Thyroid gland (tissue), 4 donors: ENCODE measurements at regions not wholly inside any gene's neighbourhood (a gene's known extent, or its start where the extent isn't known, plus 50 kb on each side); places are given as distances from the start of the nearest gene placed in this dataset.
A peak's percentile ranks its signal among the peaks of the same experiment; 100 is the strongest.
"Not testable (repeated sequence)": the region's sequence is repeated elsewhere in the genome, so short reads cannot be mapped to it uniquely, and the experiment has no call there.

ENCODE experiments used
- DNase-seq, 2 donors: peaks; one replicate each; pipeline ENCODE4 v3.0.0-alpha.2; 2019
- H3K27ac ChIP-seq, 3 donors: fragments of 200-600 bp; sonication (generic); 1 replicate in 2 of 3; 2 replicates in 1 of 3; pipeline ENCODE4 v1.5.1; 2016 to 2019; ENCODE audit warnings: mild to moderate bottlenecking in 1 of 3, moderate library complexity in 1 of 3
- H3K27me3 ChIP-seq: fragments of 200-600 bp; sonication (generic); one replicate; pipeline ENCODE4 v1.5.1; 2019
- H3K36me3 ChIP-seq, 2 donors: fragments of 200-600 bp; sonication (generic); one replicate each; pipeline ENCODE4 v1.5.1; 2016 to 2019
- H3K4me1 ChIP-seq, 2 donors: fragments of 200-600 bp; sonication (generic); one replicate each; pipeline ENCODE4 v1.5.1; 2017 to 2019
- H3K4me3 ChIP-seq, 3 donors: fragments of 200-600 bp; sonication (generic); replicated peaks in 1 of 3; 1 replicate in 2 of 3; 2 replicates in 1 of 3; pipeline ENCODE4 v1.5.1; 2016; ENCODE audit warnings: mild to moderate bottlenecking in 1 of 3
- H3K9me3 ChIP-seq: fragments of 200-600 bp; sonication (generic); one replicate; pipeline ENCODE4 v1.5.1; 2017
- POLR2A ChIP-seq, 2 donors: fragments of 450-650 bp; IDR thresholded peaks; one replicate each; pipeline ENCODE4 v1.6.1; 2017; ENCODE audit warnings: antibody characterized with exemption in 2 of 2, mild to moderate bottlenecking in 2 of 2, moderate library complexity in 1 of 2
- WGBS, 2 donors: methylation state at CpG; one replicate each; pipeline ENCODE4 v1.1.5; 2017; 5-methylcytosine and 5-hydroxymethylcytosine counted together
- intact Hi-C: fragments of 100-400 bp; cut with DNase I; formaldehyde crosslinking; loops from one replicate; pipeline ENCODE4 v1.15.1; 2023
- TF ChIP-seq, protein P1 (sequence below), 6 experiments: fragments of 200-600 bp in 3 of 6; fragments of 450-650 bp in 3 of 6; sonication (generic) in 3 of 6; IDR thresholded peaks; one replicate each; pipeline ENCODE4 v1.5.1; 2016 to 2019; ENCODE audit warnings: antibody characterized with exemption in 6 of 6, mild to moderate bottlenecking in 2 of 6, inconsistent platforms in 1 of 6, moderate library complexity in 1 of 6

DNA sequence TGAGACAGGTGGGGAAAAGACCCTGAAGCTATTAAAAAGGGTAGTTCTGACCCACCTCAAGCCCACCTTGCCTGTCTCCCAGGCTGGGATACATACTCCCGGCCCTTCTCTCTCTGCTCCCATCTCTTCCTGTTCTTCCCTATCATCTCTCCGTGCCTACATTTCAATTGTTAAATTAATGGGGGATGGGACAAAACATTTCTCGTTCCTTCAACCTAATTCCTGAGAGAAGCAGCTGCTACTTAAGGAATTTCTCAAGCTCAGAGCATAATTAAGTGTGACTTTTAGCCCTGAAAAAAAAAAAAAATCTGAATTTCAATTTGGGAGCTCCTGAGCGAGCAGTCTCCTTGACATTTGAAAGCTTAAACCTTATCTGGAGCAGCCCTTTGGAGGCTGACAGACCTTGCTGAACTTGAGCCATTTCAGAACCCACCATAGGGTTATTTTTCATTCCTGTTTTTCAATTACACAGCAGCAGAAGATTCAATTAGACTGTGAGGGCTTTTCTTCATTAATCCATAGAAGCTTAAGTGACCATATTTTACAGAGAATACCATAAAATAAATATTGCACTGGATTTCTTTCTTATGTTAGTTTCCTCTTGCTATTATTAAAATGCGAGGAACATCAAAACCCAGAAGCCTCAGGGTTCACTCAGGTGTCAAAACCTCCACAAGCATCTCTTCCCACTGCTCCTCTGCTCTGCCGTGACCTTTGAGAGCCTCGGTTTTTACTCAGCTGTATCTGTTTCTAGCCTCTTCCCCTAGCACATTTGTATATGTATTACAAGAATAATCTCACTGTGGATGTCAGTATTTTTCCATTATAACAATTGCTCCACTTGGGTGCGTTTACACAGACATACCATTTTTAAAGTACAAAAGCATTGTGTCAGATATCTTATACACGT lies 125.7 kb downstream of the B3GNT2 start:
- WGBS, 2 donors = 59% methylated on average over 9 of the region's 9 CpGs
- Histone ChIP-seq H3K4me1 (peaks cover 13 to 23% of the 10 kb centered on the region in 2 donors), H3K9me3 (no peaks in the 10 kb centered on the region), H3K27ac (peak overlapping the region; percentile 47 to 54 (median 52)), H3K36me3 (no peaks in the 10 kb centered on the region), H3K27me3 (no peaks in the 10 kb centered on the region), H3K4me3 (no peak overlapping the region)
- TF ChIP-seq, protein P1, sequence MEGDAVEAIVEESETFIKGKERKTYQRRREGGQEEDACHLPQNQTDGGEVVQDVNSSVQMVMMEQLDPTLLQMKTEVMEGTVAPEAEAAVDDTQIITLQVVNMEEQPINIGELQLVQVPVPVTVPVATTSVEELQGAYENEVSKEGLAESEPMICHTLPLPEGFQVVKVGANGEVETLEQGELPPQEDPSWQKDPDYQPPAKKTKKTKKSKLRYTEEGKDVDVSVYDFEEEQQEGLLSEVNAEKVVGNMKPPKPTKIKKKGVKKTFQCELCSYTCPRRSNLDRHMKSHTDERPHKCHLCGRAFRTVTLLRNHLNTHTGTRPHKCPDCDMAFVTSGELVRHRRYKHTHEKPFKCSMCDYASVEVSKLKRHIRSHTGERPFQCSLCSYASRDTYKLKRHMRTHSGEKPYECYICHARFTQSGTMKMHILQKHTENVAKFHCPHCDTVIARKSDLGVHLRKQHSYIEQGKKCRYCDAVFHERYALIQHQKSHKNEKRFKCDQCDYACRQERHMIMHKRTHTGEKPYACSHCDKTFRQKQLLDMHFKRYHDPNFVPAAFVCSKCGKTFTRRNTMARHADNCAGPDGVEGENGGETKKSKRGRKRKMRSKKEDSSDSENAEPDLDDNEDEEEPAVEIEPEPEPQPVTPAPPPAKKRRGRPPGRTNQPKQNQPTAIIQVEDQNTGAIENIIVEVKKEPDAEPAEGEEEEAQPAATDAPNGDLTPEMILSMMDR (IDR thresholded peaks at IDR 0.05) = no peak
- TF ChIP-seq POLR2A (IDR thresholded peaks at IDR 0.05) = no peak
- no peak for DNase-seq
- intact Hi-C loops = no loop called here

DNA sequence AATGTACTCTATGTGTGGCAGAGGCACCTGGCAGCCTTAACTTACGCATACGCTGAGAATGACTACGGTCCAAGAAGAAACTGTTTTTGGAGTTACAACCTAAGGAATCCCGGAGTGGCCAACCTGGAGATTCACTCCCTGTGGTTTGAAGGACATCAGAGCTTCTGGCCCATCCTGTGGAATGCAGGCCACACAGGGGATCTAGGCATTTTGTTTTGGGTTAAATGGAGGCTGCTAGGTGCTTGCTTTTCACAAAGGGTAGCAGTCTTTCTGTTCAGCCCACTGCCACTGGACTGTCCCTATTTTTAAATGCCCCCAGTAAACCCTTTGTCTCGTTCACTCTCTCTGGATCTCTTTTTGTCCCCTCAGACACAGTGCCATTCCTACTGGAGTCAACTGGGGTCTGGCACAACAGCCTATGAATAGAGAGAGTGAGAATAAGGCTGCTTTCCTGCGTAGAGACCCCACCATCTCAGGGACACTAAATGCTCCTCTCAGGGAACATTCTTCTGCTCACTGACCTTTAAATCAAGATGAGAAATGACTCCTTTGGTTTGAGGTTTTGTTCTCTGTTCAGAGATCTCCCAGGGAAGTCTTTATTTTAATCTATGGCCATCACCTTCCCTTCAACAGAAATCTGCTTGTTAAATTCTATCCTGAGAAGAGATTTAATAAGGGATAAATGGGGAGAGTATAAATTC lies 124.9 kb downstream of the B3GNT2 start:
- Histone ChIP-seq H3K4me3 (no peak overlapping the region), H3K27ac (peak overlapping the region; percentile 47 to 54 (median 52)), H3K36me3 (no peaks in the 10 kb centered on the region), H3K4me1 (peaks cover 13 to 23% of the 10 kb centered on the region in 2 donors), H3K9me3 (no peaks in the 10 kb centered on the region), H3K27me3 (no peaks in the 10 kb centered on the region)
- TF ChIP-seq, protein P1 (IDR thresholded peaks at IDR 0.05) = no peak
- no peak for TF ChIP-seq POLR2A (IDR thresholded peaks at IDR 0.05)
- WGBS, 2 donors = 89% methylated on average over 6 of the region's 6 CpGs
- intact Hi-C loops = no loop called here
- DNase-seq = no peak

DNA sequence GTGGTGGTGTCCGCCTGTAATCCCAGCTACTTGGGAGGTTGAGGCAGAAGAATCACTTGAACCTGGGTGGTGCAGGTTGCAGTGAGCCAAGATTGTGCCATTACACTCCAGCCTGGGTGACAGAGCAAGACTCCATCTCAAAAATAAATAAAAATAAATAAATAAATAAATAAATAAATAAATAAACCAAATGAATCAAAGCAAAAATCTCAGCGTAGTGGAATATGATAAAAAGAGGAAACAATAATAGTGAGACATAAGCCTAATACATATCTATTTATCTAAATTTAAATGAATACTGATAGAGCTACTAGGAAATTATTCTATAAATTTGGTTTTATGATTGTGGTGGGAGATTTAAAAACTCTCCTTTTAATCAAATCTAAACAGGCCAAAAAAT lies 124.2 kb downstream of the B3GNT2 start:
- H3K27me3 ChIP-seq, H3K4me3 ChIP-seq, intact Hi-C loops, H3K9me3 ChIP-seq, DNase-seq, H3K36me3 ChIP-seq: not testable (repeated sequence)
- WGBS, 2 donors = 95 to 98% methylated on average over 2 of the region's 2 CpGs
- Histone ChIP-seq H3K27ac (peak overlapping the region in 2 of 3 donors; percentile 71 to 83), H3K4me1 (peaks cover 13 to 23% of the 10 kb centered on the region in 2 donors)

DNA sequence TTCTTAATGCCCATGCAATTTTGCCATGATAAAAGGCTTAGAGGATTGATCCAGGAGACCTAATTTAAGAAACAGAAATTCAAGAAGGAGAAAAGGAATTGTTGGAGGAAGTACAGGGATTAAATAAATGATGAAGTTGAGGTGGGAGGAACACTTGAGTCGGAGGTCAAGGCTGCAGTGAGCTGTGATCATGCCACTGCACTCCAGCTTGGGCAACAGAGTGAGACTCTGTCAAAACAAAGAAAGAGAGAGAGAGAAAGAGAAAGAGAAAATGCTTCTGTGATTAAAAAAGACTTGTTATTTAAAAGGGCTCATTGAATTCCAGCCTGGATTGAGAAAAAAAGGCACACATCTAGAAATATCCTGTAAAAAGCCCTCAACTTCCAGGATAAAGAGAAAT lies 123.2 kb downstream of the B3GNT2 start:
- Histone ChIP-seq H3K27ac (peak overlapping the region; percentile 66 to 83 (median 71)), H3K36me3 (no peaks in the 10 kb centered on the region), H3K9me3 (no peaks in the 10 kb centered on the region), H3K4me1 (peaks cover 13 to 23% of the 10 kb centered on the region in 2 donors), H3K27me3 (no peaks in the 10 kb centered on the region), H3K4me3 (no peak overlapping the region)
- 16 to 19% methylated on average over 1 of the region's 1 CpG for WGBS, 2 donors
- DNase-seq = peak; percentile 67 to 69
- intact Hi-C loops = no loop called here
- no peak for TF ChIP-seq POLR2A (IDR thresholded peaks at IDR 0.05)
- TF ChIP-seq, protein P1 (IDR thresholded peaks at IDR 0.05) = no peak

DNA sequence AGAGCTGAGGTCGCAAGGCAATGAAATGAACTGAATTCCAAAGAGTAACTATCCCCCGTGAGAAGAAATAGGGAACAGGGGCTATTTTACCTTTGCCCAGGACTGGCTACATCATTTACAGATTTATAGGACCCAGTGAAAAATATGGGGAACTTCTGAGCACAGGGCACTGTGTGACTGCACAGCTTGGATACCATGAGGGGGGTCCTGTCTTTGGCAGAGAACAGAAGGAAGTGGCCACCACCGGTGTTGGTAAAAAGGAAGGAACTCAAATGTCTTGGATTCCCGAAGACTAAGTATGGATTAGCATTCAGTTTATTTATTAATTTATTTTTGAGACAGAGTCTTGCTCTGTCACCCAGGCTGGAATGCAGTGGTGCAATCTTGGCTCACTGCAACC lies 119.6 kb downstream of the B3GNT2 start:
- TF ChIP-seq POLR2A (IDR thresholded peaks at IDR 0.05) = no peak
- TF ChIP-seq, protein P1 (IDR thresholded peaks at IDR 0.05) = no peak
- H3K4me3 ChIP-seq = no peak overlapping the region
- H3K36me3 ChIP-seq = no peaks in the 10 kb centered on the region
- intact Hi-C loops = no loop called here
- no peaks in the 10 kb centered on the region for H3K9me3 ChIP-seq
- no peak overlapping the region for H3K27ac ChIP-seq
- peaks cover 0 to 5% of the 10 kb centered on the region in 2 donors for H3K4me1 ChIP-seq
- DNase-seq = no peak
- no peaks in the 10 kb centered on the region for H3K27me3 ChIP-seq
- 72 to 79% methylated on average over 4 of the region's 4 CpGs for WGBS, 2 donors
